Ovary (tissue), 3 donors: ENCODE measurements at regions not wholly inside any gene's neighbourhood (a gene's known extent, or its start where the extent isn't known, plus 50 kb on each side); places are given as distances from the start of the nearest gene placed in this dataset.

Experiments used
- CTCF ChIP-seq, 3 donors: fragments of 450-650 bp in 2 of 3; fragments of 200-600 bp in 1 of 3; IDR thresholded peaks; one replicate each; pipeline versions ENCODE4 v1.5.1 to v1.8.0; 2016 to 2022; ENCODE audit warnings: antibody characterized with exemption in 3 of 3, mild to moderate bottlenecking in 1 of 3
- EP300 ChIP-seq: sonication (generic); formaldehyde crosslinking; IDR thresholded peaks from one replicate; pipeline ENCODE4 v1.6.1; 2017; ENCODE audit warnings: antibody characterized with exemption
- POLR2A ChIP-seq: fragments of 450-650 bp; IDR thresholded peaks from one replicate; pipeline ENCODE4 v1.6.1; 2017; ENCODE audit warnings: antibody characterized with exemption, mild to moderate bottlenecking, moderate library complexity
- donor health status: DM: no; HTN: no; CAD: no.

GRCh38 chr10:90418869-90419652, 438.8 kb downstream of the HTR7 start:
- TF ChIP-seq POLR2A (no peak), EP300 (no peak), CTCF (IDR thresholded peaks at IDR 0.05) (no peak)
